ENCODE measurements at regions not wholly inside any gene's neighbourhood (a gene's known extent, or its start where the extent isn't known, plus 50 kb on each side); places are given as distances from the start of the nearest gene placed in this dataset.

GRCh38 chr2:43123981-43124686 lies 102.3 kb downstream of the ZFP36L2 start:
- H3K27ac ChIP-seq, result no peak overlapping the region
- H3K9me3 ChIP-seq, result peaks cover 0 to 10% (median 0%) of the 10 kb centered on the region in 11 donors
- no peak overlapping the region for H3K4me3 ChIP-seq
- ATAC-seq, result no peak
- no peak for TF ChIP-seq CTCF (IDR thresholded peaks at IDR 0.05)
- DNase-seq, result no peak
- intact Hi-C loops (cut with DNase I), result loop anchor here in 2 of 10 donors (10.0 kb wide), 2 partner anchors 99 to 351 kb away; no protein-coding TSS in a partner anchor
- no peaks in the 10 kb centered on the region for H3K36me3 ChIP-seq
- H3K4me1 ChIP-seq, result peaks cover 0 to 42% (median 25%) of the 10 kb centered on the region in 9 donors
- whole genome bisulfite sequencing, 2 donors, result 81 to 82% methylated on average over 9 of the region's 9 CpGs
- no peaks in the 10 kb centered on the region for H3K27me3 ChIP-seq

GRCh38 chr2:43123486-43123885 lies 102.9 kb downstream of the ZFP36L2 start:
- peak overlapping the region in 2 of 10 donors; percentile 10 to 29 for H3K27ac ChIP-seq
- H3K4me3 ChIP-seq, result no peak overlapping the region
- intact Hi-C loops (cut with DNase I), result loop anchor here in 2 of 10 donors (10.0 kb wide), 2 partner anchors 99 to 351 kb away; no protein-coding TSS in a partner anchor
- peaks cover 0 to 14% (median 0%) of the 10 kb centered on the region in 11 donors for H3K9me3 ChIP-seq
- peaks cover 0 to 42% (median 25%) of the 10 kb centered on the region in 9 donors for H3K4me1 ChIP-seq
- ATAC-seq (no peak), DNase-seq (no peak)
- no peak for TF ChIP-seq CTCF (IDR thresholded peaks at IDR 0.05)
- H3K36me3 ChIP-seq, result no peaks in the 10 kb centered on the region
- 65 to 76% methylated on average over 8 of the region's 8 CpGs for WGBS, 2 donors
- H3K27me3 ChIP-seq, result no peaks in the 10 kb centered on the region

- intact Hi-C loops (cut with DNase I), result loop anchor here in 2 of 10 donors (10.0 kb wide), 2 partner anchors 98 to 352 kb away; no protein-coding TSS in a partner anchor
- 84 to 92% methylated on average over 4 of the region's 4 CpGs for WGBS, 2 donors
- peak overlapping the region in 2 of 10 donors; percentile 10 to 29 for H3K27ac ChIP-seq
- no peaks in the 10 kb centered on the region for H3K27me3 ChIP-seq
- no peak for TF ChIP-seq CTCF (IDR thresholded peaks at IDR 0.05)
- H3K4me1 ChIP-seq, result peaks cover 0 to 38% (median 23%) of the 10 kb centered on the region in 9 donors
- peaks cover 0 to 16% (median 0%) of the 10 kb centered on the region in 11 donors for H3K9me3 ChIP-seq
- no peak overlapping the region for H3K4me3 ChIP-seq
- H3K36me3 ChIP-seq, result no peaks in the 10 kb centered on the region
- no peak for ATAC-seq
- no peak for DNase-seq
Observed at GRCh38 chr2:43123028-43123427, 103.4 kb downstream of the ZFP36L2 start.

GRCh38 chr2:43121580-43122314 lies 104.7 kb downstream of the ZFP36L2 start:
- peaks cover 0 to 28% (median 16%) of the 10 kb centered on the region in 9 donors for H3K4me1 ChIP-seq
- H3K4me3 ChIP-seq, result no peak overlapping the region
- no peak overlapping the region for H3K27ac ChIP-seq
- intact Hi-C loops (cut with DNase I), result loop anchor here in 2 of 10 donors (10.0 kb wide), 2 partner anchors 97 to 353 kb away; no protein-coding TSS in a partner anchor
- 80 to 81% methylated on average over 4 of the region's 4 CpGs for WGBS, 2 donors
- no peaks in the 10 kb centered on the region for H3K36me3 ChIP-seq
- no peak for DNase-seq
- no peak for TF ChIP-seq CTCF (IDR thresholded peaks at IDR 0.05)
- peaks cover 0 to 26% (median 0%) of the 10 kb centered on the region in 11 donors for H3K9me3 ChIP-seq
- H3K27me3 ChIP-seq, result no peaks in the 10 kb centered on the region
- ATAC-seq, result no peak

Data from heart right ventricle (tissue), 16 donors.